ENCODE measurements at regions not wholly inside any gene's neighbourhood (a gene's known extent, or its start where the extent isn't known, plus 50 kb on each side); places are given as distances from the start of the nearest gene placed in this dataset.
"Not testable (repeated sequence)": the region's sequence is repeated elsewhere in the genome, so short reads cannot be mapped to it uniquely, and the experiment has no call there.

DNA sequence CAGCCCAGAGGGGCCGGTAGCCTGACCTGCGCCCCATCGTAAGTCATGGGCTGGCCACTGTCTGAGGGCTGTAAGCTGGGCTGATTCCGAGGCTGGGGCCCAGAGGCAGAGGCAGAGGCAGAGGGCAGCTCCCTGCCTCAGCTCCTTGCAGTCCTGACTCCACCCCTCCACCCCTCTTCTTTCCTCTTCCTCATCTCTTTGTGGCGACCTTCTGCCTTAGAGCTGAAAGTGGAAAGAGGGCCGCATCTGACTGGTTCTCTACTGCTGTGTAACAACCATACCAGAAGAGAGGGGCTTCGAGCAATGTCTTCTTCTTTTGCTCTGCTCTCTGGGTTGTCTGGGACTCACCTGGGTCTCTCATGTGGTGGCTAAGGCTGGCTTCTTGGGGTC lies 179.1 kb downstream of the RPS24 start:
- intact Hi-C loops (cut with DNase I) = no loop called here
- H3K27me3 ChIP-seq = no peaks in the 10 kb centered on the region
- no peak for TF ChIP-seq CTCF (IDR thresholded peaks at IDR 0.05)
- H3K4me3 ChIP-seq = no peak overlapping the region
- DNase-seq (no peak), ATAC-seq (no peak)
- H3K9me3 ChIP-seq = no peaks in the 10 kb centered on the region
- H3K36me3 ChIP-seq = no peaks in the 10 kb centered on the region
- peaks cover 4 to 7% of the 10 kb centered on the region in 2 donors for H3K4me1 ChIP-seq
- H3K27ac ChIP-seq = no peak overlapping the region

DNA sequence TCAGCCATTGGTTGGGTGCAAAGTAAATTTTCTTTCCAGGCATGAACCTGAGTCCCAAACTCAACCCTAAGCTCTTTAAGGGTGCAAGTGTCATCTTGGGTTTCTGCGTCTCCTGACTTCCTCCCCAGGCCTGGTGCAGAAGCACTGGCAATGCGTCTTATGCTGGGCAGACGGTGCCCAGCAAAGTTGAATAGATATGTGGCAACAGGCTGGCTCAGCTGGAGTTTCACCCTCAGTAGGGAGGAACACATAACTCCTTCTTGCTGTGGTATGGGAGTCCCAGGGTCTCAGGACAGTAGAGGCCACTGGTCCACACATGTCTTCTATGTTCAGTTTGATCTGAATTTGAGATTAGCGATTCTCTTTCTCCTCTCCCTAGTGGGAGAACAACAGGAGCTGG lies 181.3 kb downstream of the RPS24 start:
- Histone ChIP-seq H3K27ac (peak overlapping the region in 1 of 2 donors; percentile 45), H3K36me3 (no peaks in the 10 kb centered on the region), H3K9me3 (no peaks in the 10 kb centered on the region), H3K4me3 (no peak overlapping the region), H3K4me1 (peaks cover 4 to 7% of the 10 kb centered on the region in 2 donors), H3K27me3 (no peaks in the 10 kb centered on the region)
- intact Hi-C loops (cut with DNase I) = no loop called here
- no peak for TF ChIP-seq CTCF (IDR thresholded peaks at IDR 0.05)
- DNase-seq (no peak), ATAC-seq (no peak)

DNA sequence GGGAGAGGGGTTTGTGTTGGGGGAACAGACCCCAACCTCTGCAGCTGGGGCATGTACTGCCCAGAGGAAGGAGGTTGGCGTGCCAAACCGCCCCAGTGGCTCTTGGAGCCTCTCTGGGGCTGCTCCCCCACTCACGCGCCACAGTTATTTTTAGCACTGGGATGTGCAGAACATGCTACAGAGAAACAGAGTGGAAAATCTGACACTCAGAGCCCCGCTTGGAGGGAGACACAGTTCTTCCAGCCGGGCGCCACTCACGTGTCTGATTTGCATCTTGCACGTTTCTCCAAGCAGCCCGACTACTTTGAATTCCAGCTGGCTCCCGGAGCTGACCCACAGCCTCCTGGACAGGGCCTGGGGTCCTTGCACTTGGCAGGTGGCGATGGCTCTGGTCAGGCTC lies 182.0 kb downstream of the RPS24 start:
- DNase-seq (peak in 3 of 4 donors; percentile 69 to 86 (median 80)), ATAC-seq (peak; percentile 59)
- no peaks in the 10 kb centered on the region for H3K9me3 ChIP-seq
- peaks cover 4 to 7% of the 10 kb centered on the region in 2 donors for H3K4me1 ChIP-seq
- H3K4me3 ChIP-seq = no peak overlapping the region
- H3K27me3 ChIP-seq = no peaks in the 10 kb centered on the region
- intact Hi-C loops (cut with DNase I) = no loop called here
- peak overlapping the region in 1 of 2 donors; percentile 45 for H3K27ac ChIP-seq
- TF ChIP-seq CTCF (IDR thresholded peaks at IDR 0.05) = no peak
- no peaks in the 10 kb centered on the region for H3K36me3 ChIP-seq

GRCh38 chr10:78217336-78217735 lies 183.7 kb downstream of the RPS24 start:
- Histone ChIP-seq H3K4me3 (no peak overlapping the region), H3K27me3 (no peaks in the 10 kb centered on the region), H3K4me1 (peaks cover under 1 to 4% of the 10 kb centered on the region in 2 donors), H3K27ac (no peak overlapping the region), H3K36me3 (no peaks in the 10 kb centered on the region), H3K9me3 (no peaks in the 10 kb centered on the region)
- ATAC-seq (peak; percentile 9), DNase-seq (no peak)
- no peak for TF ChIP-seq CTCF (IDR thresholded peaks at IDR 0.05)
- intact Hi-C loops (cut with DNase I) = no loop called here

- intact Hi-C loops (cut with DNase I) = no loop called here
Observed at GRCh38 chr10:78218798-78219490, 185.3 kb downstream of the RPS24 start.

DNA sequence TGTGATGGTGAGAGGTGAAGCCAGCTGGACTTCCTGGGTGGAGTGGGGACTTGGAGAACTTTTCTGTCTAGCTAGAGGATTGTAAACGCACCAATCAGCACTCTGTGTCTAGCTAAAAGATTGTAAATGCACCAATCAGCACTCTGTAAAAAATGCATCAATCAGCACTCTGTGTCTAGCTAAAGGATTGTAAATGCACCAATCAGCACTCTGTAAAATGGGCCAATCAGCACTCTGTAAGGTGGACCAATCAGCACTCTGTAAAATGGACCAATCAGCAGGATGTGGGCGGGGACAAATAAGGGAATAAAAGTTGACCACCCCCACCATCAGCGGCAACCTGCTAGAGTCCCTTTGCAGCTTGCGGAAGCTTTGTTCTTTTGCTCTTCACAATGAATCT lies 185.9 kb downstream of the RPS24 start:
- H3K9me3 ChIP-seq; intact Hi-C loops (cut with DNase I); DNase-seq; H3K36me3 ChIP-seq; H3K4me3 ChIP-seq; H3K27ac ChIP-seq; H3K27me3 ChIP-seq; H3K4me1 ChIP-seq; ATAC-seq: not testable (repeated sequence)

More at GRCh38 chr10:78218798-78219490, 185.3 kb downstream of the RPS24 start:
- no peaks in the 10 kb centered on the region for H3K27me3 ChIP-seq
- H3K4me3 ChIP-seq = no peak overlapping the region
- no peaks in the 10 kb centered on the region for H3K9me3 ChIP-seq
- H3K36me3 ChIP-seq = no peaks in the 10 kb centered on the region
- ATAC-seq (no peak), DNase-seq (no peak)
- no peak overlapping the region for H3K27ac ChIP-seq
- no peak for TF ChIP-seq CTCF (IDR thresholded peaks at IDR 0.05)
- peaks cover 0 to 4% of the 10 kb centered on the region in 2 donors for H3K4me1 ChIP-seq

Measured in left lung (tissue), 4 donors.